Vagina (tissue), 2 donors: ENCODE measurements at regions not wholly inside any gene's neighbourhood (a gene's known extent, or its start where the extent isn't known, plus 50 kb on each side); places are given as distances from the start of the nearest gene placed in this dataset.

Source experiments
- DNase-seq, 2 donors: peaks; one replicate each; pipeline ENCODE4 v3.0.0-alpha.2; 2017; ENCODE audit errors: extremely low spot score in 2 of 2
- H3K27ac ChIP-seq: fragments of 200-600 bp; sonication (generic); one replicate; pipeline ENCODE4 v1.5.1; 2019
- H3K27me3 ChIP-seq: fragments of 200-600 bp; sonication (generic); one replicate; pipeline ENCODE4 v1.5.1; 2019
- H3K36me3 ChIP-seq, 2 donors: fragments of 200-600 bp; sonication (generic); one replicate each; pipeline ENCODE4 v1.5.1; 2017 to 2019
- H3K4me1 ChIP-seq: fragments of 200-600 bp; sonication (generic); one replicate; pipeline ENCODE4 v1.5.1; 2019
- H3K4me3 ChIP-seq, 2 donors: fragments of 200-600 bp; sonication (generic); 1 replicate in 1 of 2; 2 replicates in 1 of 2; pipeline ENCODE4 v1.5.1; 2016 to 2019
- H3K9me3 ChIP-seq: fragments of 200-600 bp; sonication (generic); one replicate; pipeline ENCODE4 v1.5.1; 2019
- POLR2A ChIP-seq, 2 donors: fragments of 450-650 bp; IDR thresholded peaks; one replicate each; pipeline ENCODE4 v1.6.1; 2017; ENCODE audit warnings: antibody characterized with exemption in 2 of 2, mild to moderate bottlenecking in 2 of 2, moderate library complexity in 2 of 2
- POLR2AphosphoS5 ChIP-seq, 2 donors: sonication (generic); formaldehyde crosslinking; IDR thresholded peaks; one replicate each; pipeline ENCODE4 v1.9.0; 2017; ENCODE audit warnings: antibody characterized with exemption in 2 of 2, mild to moderate bottlenecking in 2 of 2, low read depth in 1 of 2; ENCODE audit not compliant: insufficient read depth in 1 of 2
- intact Hi-C: fragments of 100-400 bp; cut with DNase I; formaldehyde crosslinking; loops from one replicate; pipeline ENCODE4 v1.15.1; 2023
- TF ChIP-seq, protein P1 (sequence below), 3 experiments: fragments of 450-650 bp in 2 of 3; fragments of 200-600 bp in 1 of 3; sonication (generic) in 1 of 3; IDR thresholded peaks; one replicate each; pipeline ENCODE4 v1.5.1; 2017 to 2019; ENCODE audit warnings: antibody characterized with exemption in 3 of 3, mild to moderate bottlenecking in 2 of 3, moderate library complexity in 2 of 3

DNA sequence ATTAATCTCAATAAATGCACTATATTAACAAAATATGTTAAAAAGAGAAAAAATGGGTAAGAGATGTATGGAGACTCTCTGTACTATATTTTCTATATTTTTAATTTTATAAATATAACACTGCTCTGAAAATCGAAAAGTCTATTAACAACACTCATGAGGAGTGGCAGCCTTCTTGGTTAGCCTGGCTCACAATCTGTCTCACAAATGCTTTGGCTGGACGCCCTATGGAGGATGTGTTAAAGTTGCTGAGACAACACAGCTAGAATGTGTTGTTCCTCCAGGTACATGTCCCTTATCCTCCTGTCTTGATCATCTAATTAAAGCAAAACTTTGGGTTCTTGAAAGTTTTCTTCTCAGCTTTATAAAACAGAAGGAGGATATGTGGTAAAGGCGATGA is 396.6 kb upstream of the PCDH20 start:
- no peaks in the 10 kb centered on the region for H3K9me3 ChIP-seq
- TF ChIP-seq POLR2A (IDR thresholded peaks at IDR 0.05) = no peak
- no peak for TF ChIP-seq POLR2AphosphoS5 (IDR thresholded peaks at IDR 0.05; ENCODE audit: insufficient read depth in 1 of 2, low read depth in 1 of 2)
- TF ChIP-seq, protein P1, sequence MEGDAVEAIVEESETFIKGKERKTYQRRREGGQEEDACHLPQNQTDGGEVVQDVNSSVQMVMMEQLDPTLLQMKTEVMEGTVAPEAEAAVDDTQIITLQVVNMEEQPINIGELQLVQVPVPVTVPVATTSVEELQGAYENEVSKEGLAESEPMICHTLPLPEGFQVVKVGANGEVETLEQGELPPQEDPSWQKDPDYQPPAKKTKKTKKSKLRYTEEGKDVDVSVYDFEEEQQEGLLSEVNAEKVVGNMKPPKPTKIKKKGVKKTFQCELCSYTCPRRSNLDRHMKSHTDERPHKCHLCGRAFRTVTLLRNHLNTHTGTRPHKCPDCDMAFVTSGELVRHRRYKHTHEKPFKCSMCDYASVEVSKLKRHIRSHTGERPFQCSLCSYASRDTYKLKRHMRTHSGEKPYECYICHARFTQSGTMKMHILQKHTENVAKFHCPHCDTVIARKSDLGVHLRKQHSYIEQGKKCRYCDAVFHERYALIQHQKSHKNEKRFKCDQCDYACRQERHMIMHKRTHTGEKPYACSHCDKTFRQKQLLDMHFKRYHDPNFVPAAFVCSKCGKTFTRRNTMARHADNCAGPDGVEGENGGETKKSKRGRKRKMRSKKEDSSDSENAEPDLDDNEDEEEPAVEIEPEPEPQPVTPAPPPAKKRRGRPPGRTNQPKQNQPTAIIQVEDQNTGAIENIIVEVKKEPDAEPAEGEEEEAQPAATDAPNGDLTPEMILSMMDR (IDR thresholded peaks at IDR 0.05) = no peak
- intact Hi-C loops = no loop called here
- DNase-seq = no peak
- no peaks in the 10 kb centered on the region for H3K27me3 ChIP-seq
- no peaks in the 10 kb centered on the region for H3K4me1 ChIP-seq
- no peaks in the 10 kb centered on the region for H3K36me3 ChIP-seq
- H3K27ac ChIP-seq = no peak overlapping the region
- H3K4me3 ChIP-seq = no peak overlapping the region

DNA sequence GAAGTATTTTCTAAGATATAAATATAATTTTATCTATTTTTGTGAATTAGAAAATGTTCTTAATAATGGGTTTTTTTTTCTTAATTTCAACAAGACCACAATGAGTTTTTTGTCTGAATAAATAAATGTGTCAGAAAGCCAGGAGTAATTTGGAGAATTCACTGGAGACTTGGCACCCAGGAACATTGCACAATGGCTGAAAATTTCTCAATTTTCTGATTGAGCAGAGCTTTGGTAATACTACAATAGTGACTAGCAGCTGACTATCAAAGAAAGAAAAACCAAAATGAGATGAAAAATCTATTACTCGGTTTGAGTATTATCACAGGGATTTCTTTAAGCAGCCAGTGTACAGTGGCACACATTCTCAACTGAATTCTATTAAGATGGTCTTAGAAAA is 394.4 kb upstream of the PCDH20 start:
- Histone ChIP-seq H3K27me3 (no peaks in the 10 kb centered on the region), H3K9me3 (no peaks in the 10 kb centered on the region), H3K27ac (no peak overlapping the region), H3K4me3 (no peak overlapping the region), H3K36me3 (no peaks in the 10 kb centered on the region), H3K4me1 (no peaks in the 10 kb centered on the region)
- no peak for TF ChIP-seq POLR2A (IDR thresholded peaks at IDR 0.05)
- TF ChIP-seq POLR2AphosphoS5 (IDR thresholded peaks at IDR 0.05; ENCODE audit: insufficient read depth in 1 of 2, low read depth in 1 of 2) = no peak
- TF ChIP-seq, protein P1 (IDR thresholded peaks at IDR 0.05) = no peak
- no peak for DNase-seq
- intact Hi-C loops = no loop called here

DNA sequence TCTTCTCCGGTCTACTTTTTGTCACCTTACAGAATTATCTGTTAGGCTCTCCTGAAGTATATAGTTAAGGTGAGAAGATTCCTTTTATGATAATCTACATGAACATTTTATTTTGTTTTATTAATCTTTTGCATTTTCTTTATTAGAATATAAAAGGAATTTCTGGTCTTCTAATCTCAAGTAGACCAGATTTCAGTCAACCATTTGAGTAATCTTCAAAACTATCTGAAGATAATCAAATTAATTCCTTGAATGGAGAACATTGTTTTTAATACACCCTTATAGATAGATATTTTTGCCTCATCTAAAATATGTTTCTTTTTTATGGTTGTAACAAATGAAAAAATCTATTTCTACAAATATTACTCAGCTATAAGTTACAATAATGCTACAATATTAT is 381.7 kb upstream of the PCDH20 start:
- H3K27me3 ChIP-seq = no peaks in the 10 kb centered on the region
- H3K36me3 ChIP-seq = no peaks in the 10 kb centered on the region
- intact Hi-C loops = no loop called here
- TF ChIP-seq POLR2A (IDR thresholded peaks at IDR 0.05) (no peak), POLR2AphosphoS5 (IDR thresholded peaks at IDR 0.05; ENCODE audit: insufficient read depth in 1 of 2, low read depth in 1 of 2) (no peak)
- TF ChIP-seq, protein P1 (IDR thresholded peaks at IDR 0.05) = no peak
- H3K4me1 ChIP-seq = no peaks in the 10 kb centered on the region
- no peak overlapping the region for H3K27ac ChIP-seq
- no peaks in the 10 kb centered on the region for H3K9me3 ChIP-seq
- H3K4me3 ChIP-seq = no peak overlapping the region
- no peak for DNase-seq

DNA sequence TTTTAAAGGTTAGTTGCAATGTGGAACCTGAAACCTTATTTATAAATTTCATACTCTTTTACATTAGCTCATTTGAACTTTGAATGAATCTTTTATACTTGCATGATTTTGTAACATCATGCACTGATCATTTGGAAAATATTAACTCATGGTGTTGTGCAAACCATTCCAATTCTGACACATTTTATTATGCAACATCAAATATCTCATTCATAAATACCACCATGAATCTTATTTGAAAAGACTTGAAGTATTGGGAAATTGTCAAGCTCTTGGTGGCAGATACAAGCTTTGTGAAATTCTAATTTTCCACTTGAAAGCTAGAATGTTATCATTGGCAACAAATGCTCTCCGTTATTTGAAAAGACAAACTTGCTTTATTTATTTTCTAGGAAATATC is 379.9 kb upstream of the PCDH20 start:
- no peaks in the 10 kb centered on the region for H3K9me3 ChIP-seq
- H3K36me3 ChIP-seq = no peaks in the 10 kb centered on the region
- intact Hi-C loops = no loop called here
- no peak for DNase-seq
- TF ChIP-seq, protein P1 (IDR thresholded peaks at IDR 0.05) = no peak
- TF ChIP-seq POLR2AphosphoS5 (IDR thresholded peaks at IDR 0.05; ENCODE audit: insufficient read depth in 1 of 2, low read depth in 1 of 2) (no peak), POLR2A (IDR thresholded peaks at IDR 0.05) (no peak)
- no peaks in the 10 kb centered on the region for H3K4me1 ChIP-seq
- H3K4me3 ChIP-seq = no peak overlapping the region
- no peaks in the 10 kb centered on the region for H3K27me3 ChIP-seq
- no peak overlapping the region for H3K27ac ChIP-seq

DNA sequence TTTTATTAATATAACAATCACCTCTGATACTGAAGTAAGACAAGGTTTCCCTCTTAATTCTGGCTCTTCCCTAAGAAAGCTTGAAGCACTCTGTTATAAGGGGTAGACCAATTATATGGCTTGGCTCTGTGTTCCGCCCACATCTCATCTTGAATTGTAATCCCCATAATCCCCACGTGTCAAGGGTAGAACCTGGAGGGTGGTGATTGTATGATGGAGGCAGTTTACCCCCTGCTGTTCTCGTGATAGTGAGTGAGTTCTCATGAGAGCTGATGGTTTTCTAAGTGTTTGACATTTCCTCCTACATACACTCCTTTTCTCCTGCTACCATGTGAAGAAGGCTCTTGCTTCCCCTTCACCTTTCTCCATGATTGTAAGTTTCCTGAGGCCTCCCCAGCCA is 363.8 kb upstream of the PCDH20 start:
- H3K27me3 ChIP-seq = no peaks in the 10 kb centered on the region
- intact Hi-C loops = no loop called here
- DNase-seq = no peak
- H3K9me3 ChIP-seq = no peaks in the 10 kb centered on the region
- H3K4me3 ChIP-seq = no peak overlapping the region
- no peak for TF ChIP-seq POLR2AphosphoS5 (IDR thresholded peaks at IDR 0.05; ENCODE audit: insufficient read depth in 1 of 2, low read depth in 1 of 2)
- TF ChIP-seq, protein P1 (IDR thresholded peaks at IDR 0.05) = no peak
- TF ChIP-seq POLR2A (IDR thresholded peaks at IDR 0.05) = no peak
- no peaks in the 10 kb centered on the region for H3K36me3 ChIP-seq
- no peak overlapping the region for H3K27ac ChIP-seq
- no peaks in the 10 kb centered on the region for H3K4me1 ChIP-seq
